A549 (cell line): ENCODE measurements at regions not wholly inside any gene's neighbourhood (a gene's known extent, or its start where the extent isn't known, plus 50 kb on each side); places are given as distances from the start of the nearest gene placed in this dataset.

Experiments used
- ATAC-seq, 2 experiments: fragments of 200-7000 bp in 1 of 2; fragments of >200 bp in 1 of 2; cut with Nextera tagmentation in 1 of 2; cut with Tn5 transposase in 1 of 2; 3 replicates each; pipeline versions ENCODE4 v1.8.0 to v1.9.1; 2018 to 2020; ENCODE audit warnings: mild to moderate bottlenecking in 1 of 2, moderate library complexity in 1 of 2
- CTCF ChIA-PET: fragments of 300-600 bp; sonication (Branson Sonifier 250); formaldehyde crosslinking; extraction: SDS; loops from one replicate; lab custom pipeline; 2021; ENCODE audit warnings: antibody characterized with exemption, inconsistent platforms; lab: Yijun Ruan, JAX
- POLR2A ChIA-PET: fragments of 350-600 bp; formaldehyde crosslinking; extraction: SDS; loops from one replicate; lab custom pipeline; 2021; ENCODE audit warnings: antibody characterized with exemption, inconsistent platforms; lab: Yijun Ruan, JAX
- DNase-seq, 2 experiments: peaks; one replicate each; pipeline versions ENCODE4 v3.0.0 to v3.0.0-alpha.2; 2011 to 2016; ENCODE audit warnings: low read depth in 1 of 2, low spot score in 1 of 2
- FAIRE-seq: peaks from 2 replicates; lab custom pipeline; 2011; peaks lifted over from hg19 to GRCh38; lab: Jason Lieb, UNC
- H3K27ac ChIP-seq, 2 experiments: fragments of >200 bp; sonication (Bioruptor Twin); formaldehyde crosslinking; 3 replicates each; pipeline ENCODE4 v1.5.1; 2016 to 2017
- H3K4me1 ChIP-seq: fragments of >200 bp; sonication (Bioruptor Twin); formaldehyde crosslinking; 3 replicates; pipeline ENCODE4 v1.6.1; 2016
- H3K4me2 ChIP-seq: fragments of >200 bp; sonication (Bioruptor Twin); formaldehyde crosslinking; 3 replicates; pipeline ENCODE4 v1.6.1; 2016
- H3K4me3 ChIP-seq: fragments of >200 bp; sonication (Bioruptor Twin); formaldehyde crosslinking; 3 replicates; pipeline ENCODE4 v1.5.1; 2016
- H3K9me3 ChIP-seq: fragments of >200 bp; sonication (Bioruptor Twin); formaldehyde crosslinking; 3 replicates; pipeline ENCODE4 v1.6.1; 2016
- ATOH8 ChIP-seq: fragments of 250-450 bp; sonication (Bioruptor Pico); IDR thresholded peaks from 2 replicates; pipeline ENCODE4 v1.5.0; 2020; ENCODE audit warnings: low read depth, mild to moderate bottlenecking, moderate library complexity
- BCL3 ChIP-seq: fragments of >200 bp; sonication (Bioruptor Twin); formaldehyde crosslinking; IDR thresholded peaks from 3 replicates; pipeline ENCODE4 v1.6.1; 2016
- CBX2 ChIP-seq: fragments of 200-600 bp; sonication (generic); IDR thresholded peaks from 2 replicates; pipeline ENCODE4 v1.6.1; 2016; ENCODE audit warnings: low read depth, mild to moderate bottlenecking, borderline replicate concordance
- CHD2 ChIP-seq: fragments of 150-350 bp; IDR thresholded peaks from 2 replicates; pipeline ENCODE4 v1.6.1; 2014; ENCODE audit warnings: low read length; ENCODE audit not compliant: partially characterized antibody
- EHMT2 ChIP-seq: fragments of 200-600 bp; sonication (generic); IDR thresholded peaks from 2 replicates; pipeline ENCODE4 v1.6.1; 2016; ENCODE audit warnings: antibody characterized with exemption, low read depth, mild to moderate bottlenecking, moderate library complexity
- ESRRA ChIP-seq: fragments of 150-350 bp; IDR thresholded peaks from 2 replicates; pipeline ENCODE4 v1.6.1; 2014; ENCODE audit warnings: mild to moderate bottlenecking, low read length, borderline replicate concordance
- FOSL2 ChIP-seq, 2 experiments: fragments of 450-650 bp in 1 of 2; fragments of >200 bp in 1 of 2; sonication (Bioruptor Twin) in 1 of 2; formaldehyde crosslinking; IDR thresholded peaks; 2 replicates each; pipeline versions ENCODE4 v1.5.0 to v1.6.1; 2016 to 2020; ENCODE audit warnings: mild to moderate bottlenecking in 1 of 2, moderate library complexity in 1 of 2
- FOXS1 ChIP-seq: fragments of 250-450 bp; sonication (Bioruptor Pico); IDR thresholded peaks from 2 replicates; pipeline ENCODE4 v1.5.0; 2020; ENCODE audit warnings: mild to moderate bottlenecking, moderate library complexity
- GATA3 ChIP-seq: IDR thresholded peaks from 2 replicates; pipeline ENCODE4 v1.6.1; 2012; ENCODE audit warnings: borderline replicate concordance
- HES2 ChIP-seq: fragments of >200 bp; sonication (Bioruptor Twin); formaldehyde crosslinking; IDR thresholded peaks from 2 replicates; pipeline ENCODE4 v1.6.1; 2016
- HEYL ChIP-seq: fragments of 250-450 bp; sonication (Bioruptor Pico); IDR thresholded peaks from 2 replicates; pipeline ENCODE4 v1.8.0; 2021; ENCODE audit warnings: mild to moderate bottlenecking, moderate library complexity
- HOXB5 ChIP-seq: fragments of 250-450 bp; sonication (Bioruptor Pico); IDR thresholded peaks from 2 replicates; pipeline ENCODE4 v1.5.0; 2020; ENCODE audit warnings: mild to moderate bottlenecking, moderate library complexity
- JUNB ChIP-seq: fragments of >200 bp; sonication (Bioruptor Twin); formaldehyde crosslinking; IDR thresholded peaks from 2 replicates; pipeline ENCODE4 v1.6.1; 2016
- KDM5A ChIP-seq: fragments of 200-600 bp; sonication (generic); IDR thresholded peaks from 2 replicates; pipeline ENCODE4 v1.6.1; 2016; ENCODE audit warnings: antibody characterized with exemption, mild to moderate bottlenecking
- MAX ChIP-seq: IDR thresholded peaks from 2 replicates; pipeline ENCODE4 v1.6.1; 2012
- MAZ ChIP-seq: fragments of 150-350 bp; IDR thresholded peaks from 2 replicates; pipeline ENCODE4 v1.6.1; 2014; ENCODE audit warnings: antibody characterized with exemption, low read depth, low read length, borderline replicate concordance
- NR3C1 ChIP-seq: fragments of >200 bp; sonication (Bioruptor Twin); formaldehyde crosslinking; IDR thresholded peaks from 3 replicates; pipeline ENCODE4 v1.6.1; 2017
- PHF8 ChIP-seq: fragments of 200-600 bp; sonication (generic); IDR thresholded peaks from 2 replicates; pipeline ENCODE4 v1.6.1; 2016; ENCODE audit warnings: low read depth, mild to moderate bottlenecking, antibody characterized with exemption, moderate library complexity, borderline replicate concordance
- POLR2A ChIP-seq: IDR thresholded peaks from 2 replicates; pipeline ENCODE4 v1.6.1; 2012; ENCODE audit warnings: mild to moderate bottlenecking, low read length
- RAD21 ChIP-seq, 2 experiments: fragments of >200 bp in 1 of 2; sonication (Bioruptor Twin) in 1 of 2; formaldehyde crosslinking in 1 of 2; IDR thresholded peaks in 1 of 2; conservative IDR thresholded peaks in 1 of 2; 2 replicates in 1 of 2; 3 replicates in 1 of 2; pipeline ENCODE4 v1.6.1; 2012 to 2018; ENCODE audit warnings: inconsistent platforms in 1 of 2
- TFCP2L1 ChIP-seq: fragments of 250-450 bp; sonication (Bioruptor Pico); IDR thresholded peaks from 2 replicates; pipeline ENCODE4 v1.5.0; 2021; ENCODE audit warnings: mild to moderate bottlenecking
- USF2 ChIP-seq: fragments of 450-650 bp; IDR thresholded peaks from 2 replicates; pipeline ENCODE4 v1.6.1; 2014; ENCODE audit warnings: antibody characterized with exemption
- ZC3H11A ChIP-seq: fragments of 450-650 bp; IDR thresholded peaks from 2 replicates; pipeline ENCODE4 v1.6.1; 2014; ENCODE audit warnings: antibody characterized with exemption, mild to moderate bottlenecking
- WGBS: methylation state at CpG from one replicate; pipeline ENCODE4 v1.1.6; 2017; ENCODE audit errors: missing lambda C conversion rate; 5-methylcytosine and 5-hydroxymethylcytosine counted together
- TF ChIP-seq, protein P1 (sequence below): fragments of 250-450 bp; sonication (Bioruptor Pico); IDR thresholded peaks from 2 replicates; pipeline ENCODE4 v1.5.0; 2021; ENCODE audit warnings: mild to moderate bottlenecking, moderate library complexity, borderline replicate concordance
- TF ChIP-seq, protein P2 (sequence below): IDR thresholded peaks from 2 replicates; pipeline ENCODE4 v1.6.1; 2012; ENCODE audit warnings: low read depth, borderline replicate concordance

DNA sequence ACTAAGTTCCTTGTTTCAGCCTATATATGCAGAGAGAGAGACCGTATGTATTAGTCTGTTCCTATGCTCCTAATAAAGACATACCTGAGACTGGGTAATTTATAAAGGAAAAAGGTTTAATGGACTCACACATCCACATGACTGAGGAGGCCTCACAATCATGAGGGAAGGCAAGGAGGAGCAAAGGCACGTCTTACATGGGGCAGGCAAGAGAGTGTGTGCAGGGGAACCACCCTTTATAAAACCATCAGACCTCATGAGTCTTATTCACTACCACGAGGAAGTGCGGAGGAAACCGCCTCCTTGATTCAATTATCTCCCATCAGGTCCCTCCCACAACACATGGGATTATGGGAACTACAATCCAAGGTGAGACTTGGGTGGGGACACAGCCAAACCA lies 73.8 kb downstream of the TMEM18 start:
- no peak for TF ChIP-seq EHMT2
- TF ChIP-seq, protein P1, sequence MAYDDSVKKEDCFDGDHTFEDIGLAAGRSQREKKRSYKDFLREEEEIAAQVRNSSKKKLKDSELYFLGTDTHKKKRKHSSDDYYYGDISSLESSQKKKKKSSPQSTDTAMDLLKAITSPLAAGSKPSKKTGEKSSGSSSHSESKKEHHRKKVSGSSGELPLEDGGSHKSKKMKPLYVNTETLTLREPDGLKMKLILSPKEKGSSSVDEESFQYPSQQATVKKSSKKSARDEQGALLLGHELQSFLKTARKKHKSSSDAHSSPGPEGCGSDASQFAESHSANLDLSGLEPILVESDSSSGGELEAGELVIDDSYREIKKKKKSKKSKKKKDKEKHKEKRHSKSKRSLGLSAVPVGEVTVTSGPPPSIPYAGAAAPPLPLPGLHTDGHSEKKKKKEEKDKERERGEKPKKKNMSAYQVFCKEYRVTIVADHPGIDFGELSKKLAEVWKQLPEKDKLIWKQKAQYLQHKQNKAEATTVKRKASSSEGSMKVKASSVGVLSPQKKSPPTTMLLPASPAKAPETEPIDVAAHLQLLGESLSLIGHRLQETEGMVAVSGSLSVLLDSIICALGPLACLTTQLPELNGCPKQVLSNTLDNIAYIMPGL (CRISPR knock-in tag): no peak
- no peak for TF ChIP-seq POLR2A
- TF ChIP-seq ESRRA: no peak
- TF ChIP-seq KDM5A: no peak
- TF ChIP-seq BCL3: no peak
- no peak for TF ChIP-seq PHF8
- TF ChIP-seq GATA3: no peak
- no peak for TF ChIP-seq RAD21 (conservative IDR thresholded peaks at IDR 0.05 in 1 of 2, IDR thresholded peaks at IDR 0.05 in 1 of 2)
- no peak for TF ChIP-seq HES2
- TF ChIP-seq ATOH8 (CRISPR knock-in tag): no peak
- no peak for TF ChIP-seq TFCP2L1 (CRISPR knock-in tag)
- TF ChIP-seq CHD2: no peak
- no peak for TF ChIP-seq CBX2
- no peak for TF ChIP-seq HEYL (CRISPR knock-in tag)
- no peak for TF ChIP-seq HOXB5
- TF ChIP-seq ZC3H11A: no peak
- TF ChIP-seq FOXS1 (CRISPR knock-in tag): no peak
- TF ChIP-seq, protein P2, sequence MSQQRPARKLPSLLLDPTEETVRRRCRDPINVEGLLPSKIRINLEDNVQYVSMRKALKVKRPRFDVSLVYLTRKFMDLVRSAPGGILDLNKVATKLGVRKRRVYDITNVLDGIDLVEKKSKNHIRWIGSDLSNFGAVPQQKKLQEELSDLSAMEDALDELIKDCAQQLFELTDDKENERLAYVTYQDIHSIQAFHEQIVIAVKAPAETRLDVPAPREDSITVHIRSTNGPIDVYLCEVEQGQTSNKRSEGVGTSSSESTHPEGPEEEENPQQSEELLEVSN: no peak
- CTCF ChIA-PET: no interaction called here
- no peak for FAIRE-seq
- POLR2A ChIA-PET: no interaction called here
- Histone ChIP-seq H3K4me3 (no peak overlapping the region), H3K4me2 (no peak overlapping the region), H3K4me1 (no peaks in the 10 kb centered on the region), H3K27ac (no peak overlapping the region), H3K9me3 (peaks cover 14% of the 10 kb centered on the region; the same call in 2 of the 3 replicates)
- ATAC-seq: no peak; a peak in 1 of 6 replicates
- DNase-seq: peak in 1 of 2 experiments; percentile 12
- 55% methylated on average over 5 of the region's 5 CpGs for WGBS

GRCh38 chr2:602571-603359 lies 74.4 kb downstream of the TMEM18 start:
- peaks cover 14% of the 10 kb centered on the region; the same call in 2 of the 3 replicates for H3K9me3 ChIP-seq
- peak overlapping the region in 1 of 2 experiments; percentile 10; a peak in 1 of 6 replicates for H3K27ac ChIP-seq
- TF ChIP-seq JUNB (peak; percentile 41; the same call in 1 of the 2 replicates), MAX (0 out of 2 replicates have a peak, but pooled peaks have one; percentile 21), BCL3 (no peak), HEYL (CRISPR knock-in tag) (no peak), HOXB5 (no peak), USF2 (no peak), MAZ (no peak), NR3C1 (no peak), FOSL2 (IDR thresholded peaks at IDR 0.05) (peak; percentile 28; the same call in 1 of the 2 replicates), FOSL2 (CRISPR knock-in tag; IDR thresholded peaks at IDR 0.05) (no peak)
- no peak for FAIRE-seq
- H3K4me2 ChIP-seq: no peak overlapping the region
- ChIA-PET POLR2A (no interaction called here), CTCF (no interaction called here)
- no peak overlapping the region for H3K4me3 ChIP-seq
- H3K4me1 ChIP-seq: no peaks in the 10 kb centered on the region
- peak in 1 of 2 experiments; percentile 10; a peak in 2 of 6 replicates for ATAC-seq
- peak in 1 of 2 experiments; percentile 22 for DNase-seq
- WGBS: 46% methylated on average over 14 of the region's 14 CpGs
